T follicular helper cell (primary cell): ENCODE measurements at regions not wholly inside any gene's neighbourhood (a gene's known extent, or its start where the extent isn't known, plus 50 kb on each side); places are given as distances from the start of the nearest gene placed in this dataset.

ENCODE experiments used
- DNase-seq: peaks from one replicate; pipeline ENCODE4 v3.0.0-alpha.2; 2020; ENCODE audit warnings: low read depth

DNA sequence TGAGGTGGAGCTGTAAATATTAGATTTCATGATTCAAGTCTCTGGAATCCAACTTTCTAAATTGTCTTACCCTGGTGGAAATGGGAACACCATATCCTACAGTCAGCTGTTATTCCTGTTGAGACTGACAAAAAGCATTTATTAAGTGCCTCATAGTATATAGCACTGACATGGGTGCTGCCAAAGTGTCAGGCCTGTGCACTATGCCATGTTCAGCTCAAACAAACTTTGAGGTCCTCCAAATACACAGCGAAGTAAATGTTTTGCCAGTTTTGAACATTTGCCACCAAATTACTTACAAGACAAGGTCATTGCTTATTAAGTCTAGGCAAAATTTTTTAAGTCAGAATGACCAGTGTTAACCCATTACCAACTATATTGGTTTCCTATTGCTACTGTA, 162.9 kb upstream of the SLC25A13 start:
- DNase-seq = no peak

DNA sequence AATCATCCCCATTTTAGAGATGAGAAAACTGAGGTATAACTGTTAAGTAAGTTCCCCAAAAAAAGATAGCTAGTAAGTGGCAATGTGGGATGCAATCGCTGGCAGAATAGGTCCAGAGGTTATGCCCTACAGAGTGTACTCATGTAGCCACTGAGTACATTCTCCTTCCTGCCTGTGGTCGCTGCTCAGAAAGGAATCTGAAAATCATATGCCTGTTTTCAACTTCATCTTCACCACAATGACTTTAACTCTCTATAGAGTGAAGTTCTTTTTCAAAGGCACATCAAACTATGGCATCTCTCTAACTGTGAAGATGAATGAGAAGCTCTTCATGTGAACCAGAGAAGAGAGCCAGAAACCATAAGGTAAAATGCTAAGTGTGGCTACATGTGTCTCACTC, 162.2 kb upstream of the SLC25A13 start:
- DNase-seq = no peak

DNA sequence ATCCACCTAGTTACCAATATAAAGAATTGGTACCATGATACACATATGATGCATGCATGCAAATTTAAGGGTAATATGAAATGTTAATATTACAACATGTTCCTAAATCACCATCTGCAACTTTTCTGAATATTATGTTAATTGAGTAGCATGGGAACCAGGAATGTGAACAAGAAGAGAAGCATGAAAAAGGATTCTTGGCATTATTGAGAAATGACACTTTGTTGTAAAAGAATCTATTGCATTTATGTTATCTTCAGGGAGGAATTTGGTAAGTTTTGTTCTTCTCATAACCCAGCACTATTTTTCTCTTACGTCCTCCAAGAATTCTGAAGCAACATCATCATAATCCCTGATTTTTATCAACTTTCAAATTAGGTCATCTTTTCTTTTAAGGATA, 159.9 kb upstream of the SLC25A13 start:
- DNase-seq = no peak

DNA sequence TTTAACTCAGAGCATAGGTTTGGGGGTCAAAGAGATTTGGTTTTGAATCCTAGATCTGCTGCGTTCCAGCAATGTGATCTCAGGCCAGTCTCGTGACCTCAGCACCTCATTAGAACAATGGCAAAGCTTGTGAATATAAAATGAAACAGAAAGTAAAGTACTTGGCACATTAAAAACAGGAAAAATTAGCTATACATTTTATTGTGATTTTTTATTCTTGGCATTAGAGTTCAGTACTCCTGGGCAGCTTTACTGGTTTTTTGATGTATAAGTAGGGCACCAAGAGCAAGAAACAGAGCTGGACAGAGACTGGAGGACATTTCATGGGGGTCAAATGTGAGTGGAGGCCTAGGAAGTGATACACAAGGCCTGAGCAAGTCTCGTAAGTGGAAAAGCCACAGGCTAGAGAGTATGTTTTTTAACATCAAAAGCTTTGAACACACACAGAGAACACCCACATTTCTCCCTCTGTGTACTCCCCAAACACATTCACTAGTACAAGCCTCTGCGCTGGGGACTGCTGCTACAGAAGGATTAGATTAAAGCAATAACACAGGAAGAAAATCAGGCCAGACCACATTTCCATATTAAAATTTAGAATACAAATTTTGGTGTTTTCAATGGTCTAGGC, 157.2 kb upstream of the SLC25A13 start:
- no peak for DNase-seq

DNA sequence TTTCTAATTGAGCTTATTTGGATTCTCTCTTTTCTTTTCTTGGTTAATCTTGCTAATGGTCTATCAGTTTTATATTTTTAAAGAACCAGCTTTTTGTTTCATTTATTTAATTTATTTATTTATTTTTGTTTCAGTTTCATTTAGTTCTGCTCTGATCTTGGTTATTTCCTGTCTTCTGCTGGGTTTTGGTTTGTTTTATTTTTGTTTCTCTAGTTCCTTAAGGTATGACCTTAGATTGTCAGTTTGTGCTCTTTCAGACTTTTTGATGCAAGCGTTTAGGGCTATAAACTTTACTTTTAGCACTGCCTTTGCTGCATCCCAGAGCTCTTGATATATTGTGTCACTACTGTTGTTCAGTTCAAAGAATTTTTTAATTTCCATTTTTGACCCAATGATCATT, 149.7 kb upstream of the SLC25A13 start:
- DNase-seq = no peak

DNA sequence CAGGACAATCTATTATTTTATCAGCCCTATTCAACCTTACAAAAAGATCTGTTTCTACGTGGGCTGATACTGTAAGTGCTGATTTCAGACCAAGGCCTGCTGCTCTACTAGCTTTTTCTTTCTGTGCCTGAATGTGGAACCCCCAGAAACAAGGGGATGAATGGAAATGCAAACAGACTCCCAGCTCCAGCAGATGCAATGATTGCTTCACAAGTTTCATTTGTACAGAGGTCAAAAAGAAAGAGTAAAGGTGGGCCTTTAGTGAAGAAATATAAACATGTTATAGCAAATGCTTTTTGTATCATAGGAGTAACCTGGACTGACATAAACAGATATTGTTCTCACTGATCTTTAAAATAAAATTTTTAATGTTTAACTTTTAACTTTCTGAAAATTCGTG, 130.2 kb upstream of the SLC25A13 start:
- DNase-seq = no peak

DNA sequence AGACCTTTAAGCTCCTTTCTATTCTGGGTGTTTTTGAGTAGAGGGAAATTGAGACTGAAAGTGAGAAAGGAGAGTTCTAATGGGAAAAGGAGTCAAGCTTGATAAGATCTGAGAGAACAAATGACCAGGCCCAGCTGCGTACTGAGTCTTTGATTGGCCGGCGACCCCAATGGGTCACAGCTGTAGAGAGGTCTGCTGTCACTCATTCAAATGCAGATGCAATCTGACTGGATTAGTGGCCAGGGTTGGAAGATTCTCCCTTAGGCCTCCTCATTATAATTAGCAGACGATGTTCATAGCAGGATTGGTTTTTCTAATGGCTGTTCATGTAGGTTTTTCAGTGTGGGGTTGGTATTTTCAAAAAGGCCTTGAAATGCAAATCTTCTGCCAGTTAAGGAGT, 127.2 kb upstream of the SLC25A13 start:
- DNase-seq = no peak

DNA sequence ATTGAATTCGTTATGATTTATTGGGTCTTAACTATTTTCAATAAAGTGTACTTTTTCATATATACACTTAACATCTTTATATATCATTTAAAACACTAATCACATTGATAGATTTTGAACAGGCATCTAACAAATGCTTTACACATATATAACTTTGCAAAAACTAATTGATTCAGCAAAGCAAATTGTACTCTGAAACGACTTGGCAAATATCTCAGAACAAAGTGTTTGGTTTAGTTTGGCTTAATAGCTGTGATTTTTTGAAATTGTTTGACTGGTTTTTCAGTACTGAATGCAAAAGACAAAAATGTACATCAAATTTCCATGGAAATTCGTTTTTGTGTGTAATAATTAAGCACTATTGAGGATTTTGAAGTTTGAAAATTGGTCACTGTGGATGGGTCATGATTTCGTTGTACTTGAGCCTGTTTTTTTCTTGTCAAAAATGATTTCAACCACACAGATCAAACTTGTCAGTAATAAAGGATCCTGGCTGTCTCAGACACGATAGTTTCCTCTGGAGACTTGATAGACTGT, 125.3 kb upstream of the SLC25A13 start:
- no peak for DNase-seq

DNA sequence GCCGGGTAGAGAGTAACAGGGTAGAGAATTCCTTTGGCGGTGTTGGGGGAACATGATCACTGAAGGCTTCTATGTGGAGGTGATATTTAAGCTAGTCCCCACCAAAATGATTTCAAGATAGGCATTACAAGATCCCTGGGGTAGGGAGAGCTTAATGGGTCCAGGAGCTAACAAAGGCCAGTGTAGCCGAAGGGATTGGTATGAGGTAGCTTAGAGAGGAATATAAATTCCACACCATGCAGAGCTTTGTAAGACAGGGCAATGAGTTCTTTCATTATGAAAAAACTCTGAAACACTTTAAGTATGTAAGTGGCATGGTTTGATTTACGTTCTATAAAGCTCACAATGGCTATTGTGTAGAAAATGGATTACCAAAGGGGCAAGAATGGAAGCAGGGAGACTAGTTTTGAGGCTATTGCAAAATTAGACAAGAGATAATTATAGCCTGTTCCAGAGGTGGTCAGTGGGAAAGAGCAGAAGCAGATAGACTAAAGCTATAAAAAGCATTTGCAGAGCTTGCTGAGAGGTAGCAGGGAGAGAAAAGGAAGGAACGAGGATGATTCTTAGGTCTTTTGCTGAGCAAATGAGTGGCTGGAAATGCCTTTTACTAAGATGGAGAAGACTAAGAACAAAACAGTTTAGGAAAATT, 119.7 kb upstream of the SLC25A13 start:
- no peak for DNase-seq

DNA sequence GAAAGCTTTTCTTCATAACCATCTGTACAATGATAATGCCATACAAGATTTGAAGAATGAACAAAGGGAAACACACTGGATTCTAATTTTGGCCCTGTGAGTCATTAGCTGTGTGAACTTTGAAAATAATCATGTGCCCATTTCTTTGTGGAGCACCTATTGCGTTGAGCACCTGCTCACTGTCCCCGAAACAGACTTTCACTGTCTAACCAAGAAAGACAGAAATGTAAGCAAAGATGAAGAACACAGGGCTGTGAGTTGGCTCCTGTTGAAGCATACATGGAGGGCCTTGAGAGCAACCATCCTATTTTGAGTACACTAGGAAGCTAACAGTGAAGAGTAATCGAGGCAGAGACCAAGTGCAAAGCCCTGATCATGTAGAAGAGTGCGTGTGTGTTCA, 118.4 kb upstream of the SLC25A13 start:
- DNase-seq = no peak

DNA sequence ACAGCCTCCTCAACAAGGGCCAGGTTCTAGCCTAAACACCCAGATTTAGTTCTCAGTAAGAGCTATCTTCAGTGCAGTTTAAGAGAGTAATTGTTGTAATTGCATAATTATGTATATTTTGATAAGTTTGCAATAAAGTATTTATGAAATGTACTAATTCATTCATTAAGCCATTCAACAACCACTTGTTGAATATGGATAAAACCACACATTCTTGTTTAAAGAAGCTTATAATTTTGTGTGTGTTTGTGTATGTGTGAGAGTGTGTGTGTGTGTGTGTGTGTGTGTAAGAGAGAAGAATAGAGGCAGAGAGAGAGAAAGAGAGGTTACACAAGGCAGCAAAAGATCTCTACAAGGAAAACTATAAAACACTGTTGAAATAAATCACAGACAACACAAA, 115.0 kb upstream of the SLC25A13 start:
- no peak for DNase-seq

DNA sequence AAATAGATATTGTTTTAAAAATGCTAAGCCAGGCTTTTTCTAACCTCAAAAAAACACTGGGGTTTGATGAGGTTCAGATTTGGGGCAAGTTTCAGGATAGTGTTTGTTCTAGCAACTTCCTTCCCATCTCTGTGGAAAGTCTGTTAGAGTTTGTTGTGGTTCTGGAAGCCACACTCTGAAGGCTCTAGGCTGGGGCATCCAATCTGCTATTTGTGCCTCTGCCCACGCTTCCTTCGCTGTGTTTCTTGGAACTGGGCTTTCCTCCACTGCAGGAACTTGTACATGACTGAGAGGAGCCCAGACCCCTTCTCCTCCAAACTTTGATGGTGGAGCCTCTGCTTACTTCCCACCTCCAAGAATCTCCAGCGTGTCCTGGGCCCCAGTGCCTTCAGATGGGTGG, 108.5 kb upstream of the SLC25A13 start:
- no peak for DNase-seq

DNA sequence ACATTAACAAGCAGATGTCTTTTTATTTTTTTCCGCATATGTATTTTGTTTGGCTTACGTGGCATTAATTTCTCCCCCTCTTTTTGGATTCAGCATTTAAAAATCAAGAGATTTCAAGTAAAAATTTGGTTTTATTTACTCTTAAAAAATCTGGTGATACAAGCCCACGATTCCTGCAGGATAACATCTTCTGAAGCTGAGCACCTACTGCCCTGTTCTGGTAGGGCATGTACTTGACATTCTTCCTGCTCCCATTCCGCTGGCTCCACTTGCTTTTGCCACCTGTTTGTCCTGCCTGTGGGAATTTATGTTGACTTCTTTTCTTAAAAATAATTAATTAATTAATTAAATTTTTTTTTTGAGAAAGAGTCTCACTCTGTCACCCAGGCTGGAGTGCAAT, 105.2 kb upstream of the SLC25A13 start:
- DNase-seq = no peak

DNA sequence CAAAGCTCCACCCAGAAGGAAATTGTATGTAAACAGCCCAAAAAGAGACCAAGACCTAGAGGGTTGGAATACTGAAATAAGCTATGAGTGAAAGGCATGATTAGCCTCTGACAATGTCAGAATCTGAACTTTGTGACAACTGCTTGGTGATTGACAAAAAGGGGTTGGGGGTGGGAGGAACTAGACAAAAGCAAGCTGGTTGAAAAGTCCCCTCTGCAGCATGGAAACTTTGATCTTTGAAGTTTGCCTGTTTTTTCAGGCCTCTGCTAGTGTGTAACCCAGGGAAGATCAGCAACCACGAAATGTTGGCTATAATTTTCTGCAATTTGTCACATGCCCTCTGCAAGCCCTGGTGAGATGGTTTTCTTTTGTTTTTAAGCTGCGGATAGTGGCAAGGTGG, 104.8 kb upstream of the SLC25A13 start:
- no peak for DNase-seq

DNA sequence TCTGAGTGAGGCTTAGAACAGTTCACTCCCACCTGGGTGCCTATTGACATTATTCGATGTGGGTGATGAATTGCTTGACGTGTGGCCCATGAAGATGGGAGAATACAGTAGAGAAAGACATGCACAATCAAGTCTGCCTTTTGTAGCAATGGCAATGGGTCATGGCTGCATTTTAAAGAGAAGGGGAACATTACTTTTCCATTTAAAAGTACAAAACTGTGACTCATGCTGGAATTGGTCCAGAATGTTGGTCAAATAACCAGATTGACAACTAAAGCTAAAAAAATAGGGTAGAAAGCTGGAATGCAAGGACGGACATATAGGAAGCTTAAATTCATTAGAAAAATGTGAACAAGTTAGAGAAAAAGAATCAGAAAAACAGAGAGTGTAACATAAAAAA, 104.1 kb upstream of the SLC25A13 start:
- DNase-seq = no peak

DNA sequence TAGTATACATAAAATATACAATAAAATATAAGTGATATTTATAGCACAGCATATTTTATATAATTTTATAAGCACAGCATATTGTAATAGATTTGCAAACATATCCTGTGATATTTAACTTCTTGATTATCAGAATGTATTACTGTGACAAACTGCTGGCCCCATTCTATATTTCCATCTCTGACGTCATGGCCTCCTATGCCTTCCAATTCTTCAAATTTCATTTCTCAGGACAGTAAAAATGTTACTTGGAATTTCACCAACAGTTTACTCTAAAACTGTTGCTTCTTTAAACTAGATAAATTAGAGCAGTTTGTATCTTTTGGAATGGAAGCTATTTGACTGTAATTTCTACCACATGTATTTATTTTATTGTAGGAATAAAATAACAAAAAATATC, 102.5 kb upstream of the SLC25A13 start:
- no peak for DNase-seq

DNA sequence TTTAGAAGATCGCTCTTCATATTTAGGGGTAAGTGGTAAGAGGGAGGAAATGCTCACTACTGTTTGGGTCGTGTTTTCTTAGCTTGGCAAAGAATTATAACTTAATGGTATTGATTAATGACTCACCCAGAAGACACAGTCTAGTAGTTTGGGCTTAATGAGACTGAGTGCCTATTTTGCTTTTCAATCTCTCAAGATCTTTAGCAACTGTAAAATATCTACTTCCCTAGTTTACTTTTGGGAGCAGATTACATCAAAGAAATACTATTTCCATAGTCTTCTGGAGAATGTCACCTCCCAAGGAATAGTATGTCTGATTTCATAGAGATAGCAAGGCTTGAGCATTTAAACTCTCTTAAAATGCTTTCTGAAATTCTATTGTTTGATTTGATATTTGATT, 100.5 kb upstream of the SLC25A13 start:
- DNase-seq = no peak

DNA sequence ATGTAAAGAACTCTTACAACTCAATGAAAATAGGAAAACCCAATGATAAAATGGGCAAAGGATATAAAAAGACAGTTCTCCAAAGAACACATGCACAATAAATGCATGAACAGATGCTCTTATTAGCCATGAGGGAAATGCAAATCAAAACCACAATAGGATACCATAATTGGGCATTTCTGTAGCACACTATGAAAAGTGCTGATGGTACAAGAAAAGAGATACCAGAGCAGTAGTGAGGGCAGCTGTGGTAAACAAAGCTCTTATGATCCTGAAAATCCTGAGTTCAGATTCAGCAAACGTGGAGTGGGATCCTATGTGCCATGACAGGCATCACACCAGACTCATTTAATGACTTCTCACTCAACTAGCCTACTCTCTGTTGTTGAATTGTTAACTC, 96.7 kb upstream of the SLC25A13 start:
- DNase-seq = no peak

DNA sequence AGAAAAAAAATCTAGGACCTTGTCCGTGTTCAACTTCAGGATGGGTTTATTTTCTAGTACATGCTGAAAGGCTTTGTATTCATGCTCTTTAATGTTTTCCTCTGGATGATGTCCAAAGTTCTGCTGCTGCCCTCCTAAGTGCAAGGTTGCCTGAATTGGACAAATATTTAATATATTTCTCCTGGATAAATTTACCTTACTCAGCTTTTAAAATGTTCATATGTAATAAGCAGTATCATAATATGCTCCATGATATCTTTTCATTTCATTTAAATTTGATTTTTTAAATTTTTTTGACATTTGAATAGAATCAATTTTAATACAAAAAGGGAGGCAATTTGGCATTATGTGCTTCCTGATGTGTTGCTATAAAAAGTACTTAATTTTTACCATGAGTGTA, 95.9 kb upstream of the SLC25A13 start:
- DNase-seq = no peak

DNA sequence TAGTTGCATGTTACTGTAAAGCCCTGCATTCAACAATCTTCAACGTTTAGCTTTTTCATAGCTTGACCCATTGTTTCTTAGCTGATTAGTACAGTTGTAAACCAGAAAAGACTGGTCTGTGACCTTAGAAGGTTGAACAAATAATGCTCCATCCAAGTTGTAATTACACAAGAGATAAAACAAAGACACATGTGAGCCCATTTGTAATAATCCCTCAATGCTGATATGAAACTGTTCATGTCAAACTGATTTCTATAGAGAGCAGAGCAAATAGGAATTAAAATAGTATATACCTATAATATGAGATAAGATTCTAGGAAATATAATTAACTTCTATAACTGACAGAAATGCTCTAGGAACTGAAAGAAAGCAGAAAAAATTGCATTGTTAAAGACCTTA, 94.7 kb upstream of the SLC25A13 start:
- no peak for DNase-seq

DNA sequence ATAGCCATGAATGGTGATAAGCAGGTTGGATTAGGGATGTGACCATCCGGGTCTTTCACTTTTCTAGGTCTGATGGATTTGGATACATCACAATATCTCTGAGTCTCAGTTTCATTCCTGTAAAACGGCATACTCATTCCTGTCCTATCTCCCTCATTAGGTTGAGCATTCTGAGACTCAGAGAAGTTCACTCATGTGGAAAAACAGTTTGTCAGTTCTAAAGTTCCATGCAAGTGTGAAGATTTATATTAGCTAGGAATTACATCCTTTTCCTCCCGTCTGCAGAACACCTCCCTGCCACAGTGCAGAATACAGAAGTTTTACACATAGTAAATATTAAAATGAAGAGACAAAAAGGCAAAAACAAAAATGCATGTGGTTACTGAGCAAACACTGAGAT, 94.2 kb upstream of the SLC25A13 start:
- DNase-seq = no peak

DNA sequence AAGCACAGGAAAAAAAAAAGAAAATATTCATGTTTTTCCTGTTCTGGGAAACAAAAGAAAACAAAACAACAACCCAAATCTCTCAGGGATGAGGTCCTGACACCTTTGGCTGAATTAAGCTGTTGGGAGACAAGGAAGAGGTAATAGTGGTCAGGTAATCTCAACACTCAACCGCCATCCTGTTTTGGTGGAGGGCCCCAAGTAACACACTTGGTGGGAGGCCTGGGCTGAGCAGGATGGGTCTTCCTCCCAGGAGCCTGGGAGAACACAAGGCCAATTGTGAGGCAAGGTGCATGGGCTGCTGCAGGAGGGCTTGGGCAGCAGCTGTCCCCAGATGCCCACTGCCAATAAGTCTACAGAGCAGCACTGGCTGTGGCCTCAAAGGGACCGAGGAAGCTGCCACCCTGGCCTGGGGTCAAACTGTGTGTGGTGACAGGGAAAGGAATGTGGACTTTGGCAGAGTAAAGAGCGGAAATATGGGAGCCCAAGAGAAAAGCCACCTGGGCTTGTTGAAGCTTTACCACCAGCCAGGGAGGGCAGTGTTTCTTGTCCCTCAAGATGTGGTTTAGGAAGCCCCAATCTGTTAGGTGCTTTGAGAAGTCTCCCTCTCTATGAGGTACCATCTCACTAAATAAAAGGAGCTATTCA, 93.5 kb upstream of the SLC25A13 start:
- no peak for DNase-seq

DNA sequence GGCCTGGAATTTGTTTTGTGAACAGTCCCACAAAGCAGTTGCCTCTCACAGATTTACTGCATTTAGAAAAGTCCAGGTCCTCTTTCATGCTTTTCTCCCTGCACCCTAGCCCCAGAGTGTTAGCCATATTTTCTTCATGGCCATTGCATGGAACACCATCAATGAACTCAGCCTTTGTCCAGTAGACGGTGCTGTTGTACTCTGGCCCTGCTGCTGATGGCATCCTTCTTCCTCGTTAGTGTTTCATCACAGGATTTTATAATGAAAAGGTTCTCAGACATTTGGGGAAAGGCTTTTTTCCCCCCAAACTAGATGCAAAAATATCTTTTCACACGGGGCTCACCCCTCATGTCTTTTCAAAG, 93.0 kb upstream of the SLC25A13 start:
- DNase-seq = peak; percentile 6
